ENCODE measurements at regions not wholly inside any gene's neighbourhood (a gene's known extent, or its start where the extent isn't known, plus 50 kb on each side); places are given as distances from the start of the nearest gene placed in this dataset.

DNA sequence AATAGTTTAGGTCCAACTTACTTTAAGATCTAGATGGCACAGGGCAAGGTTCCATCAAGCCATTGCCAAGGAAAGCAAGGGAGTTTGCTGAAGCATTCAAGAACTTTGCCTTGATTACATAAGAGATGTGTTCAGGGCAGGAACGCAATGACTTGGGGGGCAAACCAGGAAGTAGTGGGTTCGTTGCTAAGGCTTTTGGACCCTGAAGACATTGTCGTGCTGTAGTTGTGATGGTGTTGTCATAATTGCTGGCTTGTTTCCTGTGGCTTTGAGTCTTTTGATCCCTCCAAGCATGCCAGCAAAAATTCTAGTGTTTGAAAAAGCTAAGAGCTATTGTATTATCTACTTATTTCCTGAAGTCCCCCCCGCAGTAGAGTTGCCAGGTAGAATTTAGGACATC is 70.7 kb upstream of the HNF1B start:
- TF ChIP-seq EGR1 (IDR thresholded peaks at IDR 0.05) (no peak), CREB1 (IDR thresholded peaks at IDR 0.05; ENCODE audit: low read depth) (no peak), MAX (IDR thresholded peaks at IDR 0.05) (no peak), NFIC (IDR thresholded peaks at IDR 0.05) (no peak), TCF12 (IDR thresholded peaks at IDR 0.05; ENCODE audit: low read depth) (no peak), CEBPB (IDR thresholded peaks at IDR 0.05) (no peak), FOXM1 (IDR thresholded peaks at IDR 0.05; ENCODE audit: borderline replicate concordance, low read depth) (no peak), TEAD4 (IDR thresholded peaks at IDR 0.05) (no peak), YY1 (IDR thresholded peaks at IDR 0.05; ENCODE audit: low read depth) (no peak), RAD21 (IDR thresholded peaks at IDR 0.05; ENCODE audit: low read depth) (no peak), TAF1 (IDR thresholded peaks at IDR 0.05; ENCODE audit: low read depth) (no peak), ZBTB7A (IDR thresholded peaks at IDR 0.05; ENCODE audit: low read depth) (no peak), EP300 (IDR thresholded peaks at IDR 0.05; ENCODE audit: borderline replicate concordance) (no peak)
- TF ChIP-seq, protein P1, sequence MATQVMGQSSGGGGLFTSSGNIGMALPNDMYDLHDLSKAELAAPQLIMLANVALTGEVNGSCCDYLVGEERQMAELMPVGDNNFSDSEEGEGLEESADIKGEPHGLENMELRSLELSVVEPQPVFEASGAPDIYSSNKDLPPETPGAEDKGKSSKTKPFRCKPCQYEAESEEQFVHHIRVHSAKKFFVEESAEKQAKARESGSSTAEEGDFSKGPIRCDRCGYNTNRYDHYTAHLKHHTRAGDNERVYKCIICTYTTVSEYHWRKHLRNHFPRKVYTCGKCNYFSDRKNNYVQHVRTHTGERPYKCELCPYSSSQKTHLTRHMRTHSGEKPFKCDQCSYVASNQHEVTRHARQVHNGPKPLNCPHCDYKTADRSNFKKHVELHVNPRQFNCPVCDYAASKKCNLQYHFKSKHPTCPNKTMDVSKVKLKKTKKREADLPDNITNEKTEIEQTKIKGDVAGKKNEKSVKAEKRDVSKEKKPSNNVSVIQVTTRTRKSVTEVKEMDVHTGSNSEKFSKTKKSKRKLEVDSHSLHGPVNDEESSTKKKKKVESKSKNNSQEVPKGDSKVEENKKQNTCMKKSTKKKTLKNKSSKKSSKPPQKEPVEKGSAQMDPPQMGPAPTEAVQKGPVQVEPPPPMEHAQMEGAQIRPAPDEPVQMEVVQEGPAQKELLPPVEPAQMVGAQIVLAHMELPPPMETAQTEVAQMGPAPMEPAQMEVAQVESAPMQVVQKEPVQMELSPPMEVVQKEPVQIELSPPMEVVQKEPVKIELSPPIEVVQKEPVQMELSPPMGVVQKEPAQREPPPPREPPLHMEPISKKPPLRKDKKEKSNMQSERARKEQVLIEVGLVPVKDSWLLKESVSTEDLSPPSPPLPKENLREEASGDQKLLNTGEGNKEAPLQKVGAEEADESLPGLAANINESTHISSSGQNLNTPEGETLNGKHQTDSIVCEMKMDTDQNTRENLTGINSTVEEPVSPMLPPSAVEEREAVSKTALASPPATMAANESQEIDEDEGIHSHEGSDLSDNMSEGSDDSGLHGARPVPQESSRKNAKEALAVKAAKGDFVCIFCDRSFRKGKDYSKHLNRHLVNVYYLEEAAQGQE (IDR thresholded peaks at IDR 0.05; ENCODE audit: low read depth) = no peak
- TF ChIP-seq, protein P2, sequence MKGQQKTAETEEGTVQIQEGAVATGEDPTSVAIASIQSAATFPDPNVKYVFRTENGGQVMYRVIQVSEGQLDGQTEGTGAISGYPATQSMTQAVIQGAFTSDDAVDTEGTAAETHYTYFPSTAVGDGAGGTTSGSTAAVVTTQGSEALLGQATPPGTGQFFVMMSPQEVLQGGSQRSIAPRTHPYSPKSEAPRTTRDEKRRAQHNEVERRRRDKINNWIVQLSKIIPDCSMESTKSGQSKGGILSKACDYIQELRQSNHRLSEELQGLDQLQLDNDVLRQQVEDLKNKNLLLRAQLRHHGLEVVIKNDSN (IDR thresholded peaks at IDR 0.05) = no peak

DNA sequence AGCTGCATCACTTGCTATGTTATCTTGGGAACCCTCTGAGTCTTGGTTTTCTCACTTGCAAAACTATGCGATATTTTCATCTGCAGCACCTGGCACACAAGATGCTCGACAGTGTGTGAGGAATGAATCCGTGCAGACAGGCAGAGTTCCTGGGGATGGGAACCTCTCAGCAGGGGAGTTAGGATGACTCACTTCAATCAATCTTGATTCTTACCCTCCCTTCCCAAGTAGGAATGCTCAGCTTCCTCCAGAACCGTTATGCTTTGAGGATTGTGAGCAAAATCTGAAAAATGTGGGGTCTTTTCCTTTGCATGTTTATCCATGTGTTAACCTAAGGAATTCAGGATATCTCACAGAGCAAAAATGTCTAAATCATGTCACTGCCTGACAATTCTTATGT is 68.9 kb upstream of the HNF1B start:
- TF ChIP-seq TEAD4 (IDR thresholded peaks at IDR 0.05) = no peak
- TF ChIP-seq, protein P2 (IDR thresholded peaks at IDR 0.05) = no peak
- TF ChIP-seq FOXM1 (IDR thresholded peaks at IDR 0.05; ENCODE audit: borderline replicate concordance, low read depth) = no peak
- no peak for TF ChIP-seq EGR1 (IDR thresholded peaks at IDR 0.05)

- no peak for TF ChIP-seq EP300 (IDR thresholded peaks at IDR 0.05; ENCODE audit: borderline replicate concordance)
- no peak for TF ChIP-seq ZBTB7A (IDR thresholded peaks at IDR 0.05; ENCODE audit: low read depth)
- no peak for TF ChIP-seq NFIC (IDR thresholded peaks at IDR 0.05)
- no peak for TF ChIP-seq TEAD4 (IDR thresholded peaks at IDR 0.05)
- no peak for TF ChIP-seq TCF12 (IDR thresholded peaks at IDR 0.05; ENCODE audit: low read depth)
- no peak for TF ChIP-seq EGR1 (IDR thresholded peaks at IDR 0.05)
- TF ChIP-seq CEBPB (IDR thresholded peaks at IDR 0.05) = no peak
- no peak for TF ChIP-seq CREB1 (IDR thresholded peaks at IDR 0.05; ENCODE audit: low read depth)
- TF ChIP-seq, protein P2 (IDR thresholded peaks at IDR 0.05) = no peak
- no peak for TF ChIP-seq MAX (IDR thresholded peaks at IDR 0.05)
- TF ChIP-seq, protein P1 (IDR thresholded peaks at IDR 0.05; ENCODE audit: low read depth) = no peak
- TF ChIP-seq RAD21 (IDR thresholded peaks at IDR 0.05; ENCODE audit: low read depth) = no peak
- no peak for TF ChIP-seq YY1 (IDR thresholded peaks at IDR 0.05; ENCODE audit: low read depth)
- TF ChIP-seq TAF1 (IDR thresholded peaks at IDR 0.05; ENCODE audit: low read depth) = no peak
- no peak for TF ChIP-seq FOXM1 (IDR thresholded peaks at IDR 0.05; ENCODE audit: borderline replicate concordance, low read depth)
Measured at GRCh38 chr17:37802712-37803416, 58.0 kb upstream of the HNF1B start.

DNA sequence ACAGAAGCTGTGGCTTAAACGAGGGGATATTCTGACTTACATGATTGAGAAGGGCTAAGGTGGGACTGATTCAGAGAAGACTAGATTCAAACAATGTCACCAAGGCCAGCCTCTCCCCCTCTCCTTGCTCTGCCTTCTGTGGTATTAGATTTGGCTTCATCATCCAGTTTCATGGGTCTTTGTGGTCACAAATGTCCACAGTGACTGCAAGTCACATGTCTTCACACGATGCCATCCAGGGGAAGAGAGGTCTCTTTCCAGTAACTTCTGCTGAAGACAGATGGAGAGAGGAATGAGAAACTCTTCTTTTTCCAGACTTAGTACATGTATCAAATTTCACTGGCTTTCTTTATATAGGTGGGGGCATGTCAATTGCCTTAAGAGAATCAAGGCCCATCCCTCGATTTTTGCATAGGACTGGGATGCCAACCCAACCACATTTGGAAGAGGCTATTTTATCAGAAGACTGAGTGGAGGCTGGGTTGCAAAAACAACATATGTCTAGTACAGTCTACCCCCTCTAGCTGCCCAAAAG is 57.3 kb upstream of the HNF1B start:
- TF ChIP-seq ZBTB7A (IDR thresholded peaks at IDR 0.05; ENCODE audit: low read depth) (no peak), TAF1 (IDR thresholded peaks at IDR 0.05; ENCODE audit: low read depth) (no peak), CREB1 (IDR thresholded peaks at IDR 0.05; ENCODE audit: low read depth) (no peak), MAX (IDR thresholded peaks at IDR 0.05) (no peak), EP300 (IDR thresholded peaks at IDR 0.05; ENCODE audit: borderline replicate concordance) (no peak), YY1 (IDR thresholded peaks at IDR 0.05; ENCODE audit: low read depth) (no peak), NFIC (IDR thresholded peaks at IDR 0.05) (no peak), CEBPB (IDR thresholded peaks at IDR 0.05) (no peak), RAD21 (IDR thresholded peaks at IDR 0.05; ENCODE audit: low read depth) (no peak)

- TF ChIP-seq EP300 (IDR thresholded peaks at IDR 0.05; ENCODE audit: borderline replicate concordance) (no peak), TAF1 (IDR thresholded peaks at IDR 0.05; ENCODE audit: low read depth) (no peak), RAD21 (IDR thresholded peaks at IDR 0.05; ENCODE audit: low read depth) (no peak), ZBTB7A (IDR thresholded peaks at IDR 0.05; ENCODE audit: low read depth) (no peak), MAX (IDR thresholded peaks at IDR 0.05) (no peak), CEBPB (IDR thresholded peaks at IDR 0.05) (no peak)
Measured at GRCh38 chr17:37801171-37801570, 56.3 kb upstream of the HNF1B start.

Data from Ishikawa (cell line).